ENCODE measurements at regions not wholly inside any gene's neighbourhood (a gene's known extent, or its start where the extent isn't known, plus 50 kb on each side); places are given as distances from the start of the nearest gene placed in this dataset.
"Not testable (repeated sequence)": the region's sequence is repeated elsewhere in the genome, so short reads cannot be mapped to it uniquely, and the experiment has no call there.

DNA sequence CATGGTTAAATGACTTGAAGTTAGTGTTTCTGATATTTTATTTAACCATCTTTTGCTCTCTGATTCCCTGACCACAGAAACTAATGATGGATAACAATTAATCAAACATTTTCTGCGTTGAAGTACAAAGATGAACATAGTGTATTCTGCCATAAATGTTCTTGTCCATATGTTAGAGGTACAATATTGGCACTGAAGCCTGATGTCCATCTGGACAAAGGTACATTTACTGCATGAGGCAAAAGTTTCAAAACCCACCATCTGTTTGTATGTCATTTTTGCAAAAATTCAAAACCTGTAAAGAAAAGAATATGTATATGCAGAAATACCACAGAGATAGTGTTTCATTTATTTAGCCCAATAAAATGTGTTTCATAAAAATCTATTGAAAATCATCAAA is 861.5 kb downstream of the ANKRD7 start:
- peaks cover 0 to 20% of the 10 kb centered on the region in 2 donors for H3K9me3 ChIP-seq
- TF ChIP-seq, protein P1, sequence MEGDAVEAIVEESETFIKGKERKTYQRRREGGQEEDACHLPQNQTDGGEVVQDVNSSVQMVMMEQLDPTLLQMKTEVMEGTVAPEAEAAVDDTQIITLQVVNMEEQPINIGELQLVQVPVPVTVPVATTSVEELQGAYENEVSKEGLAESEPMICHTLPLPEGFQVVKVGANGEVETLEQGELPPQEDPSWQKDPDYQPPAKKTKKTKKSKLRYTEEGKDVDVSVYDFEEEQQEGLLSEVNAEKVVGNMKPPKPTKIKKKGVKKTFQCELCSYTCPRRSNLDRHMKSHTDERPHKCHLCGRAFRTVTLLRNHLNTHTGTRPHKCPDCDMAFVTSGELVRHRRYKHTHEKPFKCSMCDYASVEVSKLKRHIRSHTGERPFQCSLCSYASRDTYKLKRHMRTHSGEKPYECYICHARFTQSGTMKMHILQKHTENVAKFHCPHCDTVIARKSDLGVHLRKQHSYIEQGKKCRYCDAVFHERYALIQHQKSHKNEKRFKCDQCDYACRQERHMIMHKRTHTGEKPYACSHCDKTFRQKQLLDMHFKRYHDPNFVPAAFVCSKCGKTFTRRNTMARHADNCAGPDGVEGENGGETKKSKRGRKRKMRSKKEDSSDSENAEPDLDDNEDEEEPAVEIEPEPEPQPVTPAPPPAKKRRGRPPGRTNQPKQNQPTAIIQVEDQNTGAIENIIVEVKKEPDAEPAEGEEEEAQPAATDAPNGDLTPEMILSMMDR (IDR thresholded peaks at IDR 0.05), result no peak
- H3K36me3 ChIP-seq, result no peaks in the 10 kb centered on the region
- intact Hi-C loops (cut with DNase I), result no loop called here
- no peak for DNase-seq
- no peaks in the 10 kb centered on the region for H3K4me1 ChIP-seq
- no peaks in the 10 kb centered on the region for H3K27me3 ChIP-seq
- H3K4me3 ChIP-seq, result no peak overlapping the region
- no peak overlapping the region for H3K27ac ChIP-seq
- ATAC-seq, result no peak

DNA sequence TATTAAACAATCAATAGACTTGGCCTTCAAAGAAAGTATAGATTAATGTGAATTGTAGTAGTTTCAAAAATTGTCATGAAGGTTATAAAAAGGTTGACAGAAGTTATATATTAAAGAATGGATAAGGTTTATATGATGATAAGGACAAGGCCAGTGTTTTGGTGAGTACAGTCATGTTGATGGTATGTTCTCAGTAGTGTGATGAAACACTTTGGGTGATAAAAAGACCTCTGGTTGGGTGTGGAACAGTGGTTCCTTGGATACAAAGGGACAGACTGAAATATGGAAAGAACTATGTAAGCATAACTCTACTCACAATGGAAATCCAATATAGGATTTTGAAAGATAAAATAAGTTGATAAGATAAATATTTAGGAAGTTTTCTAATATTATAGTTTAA is 866.3 kb downstream of the ANKRD7 start:
- intact Hi-C loops (cut with DNase I), result no loop called here
- no peak for DNase-seq
- no peak for ATAC-seq
- Histone ChIP-seq H3K4me1 (no peaks in the 10 kb centered on the region), H3K4me3 (no peak overlapping the region), H3K9me3 (peaks cover 0 to 7% of the 10 kb centered on the region in 2 donors), H3K27ac (no peak overlapping the region), H3K36me3 (no peaks in the 10 kb centered on the region), H3K27me3 (no peaks in the 10 kb centered on the region)
- TF ChIP-seq, protein P1 (IDR thresholded peaks at IDR 0.05), result no peak

DNA sequence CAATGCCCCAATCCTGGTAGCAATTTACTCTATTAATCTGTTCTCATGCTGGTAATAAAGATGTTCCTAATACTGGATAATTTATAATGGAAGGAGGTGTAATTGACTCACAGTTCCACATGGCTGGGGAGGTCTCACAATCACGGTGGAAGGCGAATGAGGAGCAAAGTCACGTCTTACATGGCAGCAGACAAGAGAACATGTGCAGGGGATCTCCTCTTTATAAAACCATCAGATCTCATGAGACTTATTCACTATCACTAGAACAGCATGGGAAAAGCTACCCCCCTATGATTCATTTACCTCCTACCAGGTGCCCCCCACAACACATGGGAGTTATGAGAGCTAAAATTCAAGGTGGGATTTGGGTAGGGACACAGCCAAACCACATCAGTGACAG is 872.2 kb downstream of the ANKRD7 start:
- ATAC-seq (no peak), DNase-seq (no peak)
- TF ChIP-seq, protein P1 (IDR thresholded peaks at IDR 0.05), result no peak
- H3K27ac ChIP-seq, result no peak overlapping the region
- H3K27me3 ChIP-seq, result no peaks in the 10 kb centered on the region
- no peaks in the 10 kb centered on the region for H3K4me1 ChIP-seq
- H3K4me3 ChIP-seq, result no peak overlapping the region
- intact Hi-C loops (cut with DNase I), result no loop called here
- no peaks in the 10 kb centered on the region for H3K36me3 ChIP-seq
- H3K9me3 ChIP-seq, result peaks cover 0 to 7% of the 10 kb centered on the region in 2 donors

DNA sequence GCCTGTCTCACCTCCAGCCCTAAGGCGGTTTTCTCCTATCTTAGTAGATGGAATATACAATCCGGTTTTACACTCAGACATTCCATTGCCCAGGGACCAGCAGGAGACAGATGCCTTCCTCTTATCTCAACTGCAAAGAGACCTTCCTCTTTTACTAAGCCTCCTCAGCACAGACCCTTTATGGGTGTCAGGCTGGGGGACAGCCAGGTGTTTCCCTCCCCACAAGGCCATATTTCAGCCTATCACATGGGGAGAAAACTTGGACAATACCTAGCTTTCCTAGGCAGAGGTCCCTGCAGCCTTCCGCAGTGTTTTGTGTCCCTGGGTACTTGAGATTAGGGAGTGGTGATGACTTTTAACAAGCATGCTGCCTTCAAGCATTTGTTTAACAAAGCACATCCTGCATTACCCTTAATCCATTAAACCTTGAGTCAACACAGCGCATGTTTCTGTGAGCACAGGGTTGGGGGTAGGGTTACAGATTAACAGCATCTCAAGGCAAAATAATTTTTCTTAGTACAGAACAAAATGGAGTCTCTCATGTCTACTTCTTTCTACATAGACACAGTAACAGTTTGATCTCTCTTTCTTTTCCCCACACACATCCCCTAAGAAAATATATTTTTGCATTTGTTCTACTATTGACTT is 876.2 kb downstream of the ANKRD7 start:
- H3K27me3 ChIP-seq; H3K4me3 ChIP-seq; DNase-seq; H3K9me3 ChIP-seq; intact Hi-C loops (cut with DNase I); H3K27ac ChIP-seq; H3K4me1 ChIP-seq; H3K36me3 ChIP-seq; ATAC-seq: not testable (repeated sequence)

DNA sequence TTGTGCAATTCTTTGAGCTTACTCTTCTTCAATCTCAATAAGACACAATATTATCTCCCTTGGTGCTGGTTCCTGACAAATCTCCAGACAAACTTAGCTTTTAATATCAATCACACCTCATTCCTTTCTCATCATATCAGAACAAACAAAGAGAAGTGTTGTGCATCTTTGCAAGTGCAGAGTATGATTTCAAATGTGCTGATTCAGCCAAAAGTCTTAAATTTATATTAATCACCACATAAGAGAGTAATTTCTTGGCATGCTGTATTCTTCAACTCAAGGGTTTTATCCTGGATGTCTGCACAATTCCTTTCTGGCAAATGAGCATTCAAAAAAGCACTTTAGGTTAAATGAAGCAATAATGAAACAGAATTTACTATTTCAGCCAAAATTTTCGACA is 877.8 kb downstream of the ANKRD7 start:
- Histone ChIP-seq H3K27me3 (no peaks in the 10 kb centered on the region), H3K9me3 (no peaks in the 10 kb centered on the region), H3K4me1 (no peaks in the 10 kb centered on the region), H3K27ac (no peak overlapping the region), H3K36me3 (no peaks in the 10 kb centered on the region), H3K4me3 (no peak overlapping the region)
- intact Hi-C loops (cut with DNase I), result no loop called here
- TF ChIP-seq, protein P1 (IDR thresholded peaks at IDR 0.05), result no peak
- DNase-seq, result no peak
- ATAC-seq, result no peak

DNA sequence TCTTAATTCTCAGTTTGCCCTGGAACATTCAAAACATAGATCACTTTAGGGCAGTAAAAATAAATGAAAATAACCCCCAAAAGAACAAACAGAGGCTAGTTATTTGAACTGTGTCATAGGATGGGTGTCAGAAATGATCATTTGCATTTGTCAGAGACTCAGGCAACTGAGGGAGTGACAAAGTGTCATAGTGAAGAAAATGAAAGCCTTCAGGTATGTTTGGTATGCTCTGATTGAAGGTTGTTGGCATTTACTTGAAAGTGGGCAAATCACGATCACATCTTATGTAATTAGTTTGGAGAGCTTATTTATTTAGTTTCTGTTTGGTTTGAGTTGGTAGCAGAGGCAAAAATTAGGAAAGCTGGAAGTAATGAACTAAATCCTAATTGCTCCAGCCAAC is 880.9 kb downstream of the ANKRD7 start:
- intact Hi-C loops (cut with DNase I), result no loop called here
- H3K4me3 ChIP-seq, result no peak overlapping the region
- H3K36me3 ChIP-seq, result no peaks in the 10 kb centered on the region
- ATAC-seq (peak; percentile 65), DNase-seq (no peak)
- peaks cover 0 to 11% of the 10 kb centered on the region in 2 donors for H3K9me3 ChIP-seq
- no peaks in the 10 kb centered on the region for H3K4me1 ChIP-seq
- TF ChIP-seq, protein P1 (IDR thresholded peaks at IDR 0.05), result no peak
- H3K27ac ChIP-seq, result no peak overlapping the region
- no peaks in the 10 kb centered on the region for H3K27me3 ChIP-seq
